ENCODE measurements at regions not wholly inside any gene's neighbourhood (a gene's known extent, or its start where the extent isn't known, plus 50 kb on each side); places are given as distances from the start of the nearest gene placed in this dataset.

DNA sequence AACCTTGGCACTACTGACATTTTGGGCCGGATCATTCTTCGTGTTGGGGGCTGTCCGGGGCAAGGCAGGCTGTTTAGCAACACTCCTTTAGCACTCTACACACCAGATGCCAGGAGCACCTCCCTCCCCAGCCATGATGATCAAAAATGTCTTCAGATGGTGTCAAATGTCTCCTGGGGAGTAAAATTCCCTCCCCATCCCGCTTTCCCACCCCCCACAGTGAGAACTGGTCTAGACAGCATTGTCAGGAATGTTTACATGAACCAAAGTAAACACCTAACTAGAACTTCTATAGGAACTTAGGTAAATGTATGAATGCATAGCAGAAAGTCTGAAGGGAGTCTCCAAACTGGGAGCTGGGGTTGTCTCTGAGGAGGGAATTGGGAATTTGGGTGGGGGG lies 70.0 kb upstream of the TOP1 start:
- no peak for DNase-seq (ENCODE audit: low spot score)

DNA sequence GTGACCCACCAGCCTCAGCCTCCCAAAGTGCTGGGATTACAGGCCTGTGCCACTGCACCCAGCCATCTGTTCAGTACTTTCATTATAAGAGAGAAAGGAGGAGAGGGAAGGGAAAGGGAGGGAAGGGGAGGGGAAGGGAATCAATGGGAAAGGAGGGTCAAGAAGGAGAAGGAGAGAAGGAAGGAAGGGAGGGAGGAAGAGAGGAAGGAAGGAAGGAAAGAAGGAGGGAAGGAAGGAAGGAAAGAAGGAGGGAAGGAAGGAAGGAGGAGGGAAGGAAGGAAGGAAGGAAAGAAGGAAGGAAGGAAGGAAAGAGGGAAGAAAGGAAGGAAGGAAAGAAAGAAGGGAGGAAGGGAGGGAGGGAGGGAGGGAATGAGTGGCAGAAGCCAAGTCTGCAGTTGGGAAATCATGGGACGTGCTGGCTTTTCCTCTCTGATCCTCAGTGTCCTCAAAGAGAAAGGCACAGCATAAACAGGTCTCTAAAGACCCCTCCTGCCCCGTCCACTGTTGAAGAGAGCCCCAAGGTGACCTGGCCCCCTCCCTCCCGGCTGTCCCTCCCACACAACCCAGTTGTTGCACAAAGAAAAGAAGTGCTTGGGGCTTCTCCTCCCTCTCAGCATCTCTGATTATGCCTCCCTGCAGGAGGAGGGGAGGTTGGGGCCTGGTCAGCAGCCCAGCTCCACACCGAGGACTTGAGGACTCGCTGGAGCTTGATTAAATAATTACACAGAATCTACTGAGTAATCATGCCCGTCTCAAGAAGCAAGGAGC lies 69.1 kb upstream of the TOP1 start:
- no peak for DNase-seq (ENCODE audit: low spot score)

DNA sequence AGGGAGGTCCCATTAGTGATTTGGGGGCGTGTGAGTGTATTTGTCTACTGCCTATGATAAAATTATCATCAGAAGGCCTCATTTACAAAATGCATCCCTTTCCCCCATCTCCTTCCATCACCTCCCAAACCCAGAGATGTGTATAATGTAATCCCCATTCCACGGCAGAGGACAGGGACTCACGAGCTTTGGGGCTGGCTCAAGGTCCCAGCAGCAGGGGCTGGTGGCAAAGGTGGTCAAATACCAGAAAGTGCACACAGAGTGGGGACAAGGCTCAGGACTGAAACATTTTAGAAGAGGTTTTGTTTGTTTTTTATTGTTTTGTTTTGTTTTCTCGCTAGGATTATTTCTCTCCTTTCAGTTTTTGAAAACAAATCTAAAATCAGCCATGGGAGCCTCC lies 68.5 kb upstream of the TOP1 start:
- no peak for DNase-seq (ENCODE audit: low spot score)

GRCh38 chr20:40960521-40960956 lies 68.1 kb upstream of the TOP1 start:
- DNase-seq (ENCODE audit: low spot score) = no peak

- DNase-seq (ENCODE audit: low spot score) = no peak
These were observed 67.4 kb upstream of the TOP1 start for GRCh38 chr20:40961176-40961575.

DNA sequence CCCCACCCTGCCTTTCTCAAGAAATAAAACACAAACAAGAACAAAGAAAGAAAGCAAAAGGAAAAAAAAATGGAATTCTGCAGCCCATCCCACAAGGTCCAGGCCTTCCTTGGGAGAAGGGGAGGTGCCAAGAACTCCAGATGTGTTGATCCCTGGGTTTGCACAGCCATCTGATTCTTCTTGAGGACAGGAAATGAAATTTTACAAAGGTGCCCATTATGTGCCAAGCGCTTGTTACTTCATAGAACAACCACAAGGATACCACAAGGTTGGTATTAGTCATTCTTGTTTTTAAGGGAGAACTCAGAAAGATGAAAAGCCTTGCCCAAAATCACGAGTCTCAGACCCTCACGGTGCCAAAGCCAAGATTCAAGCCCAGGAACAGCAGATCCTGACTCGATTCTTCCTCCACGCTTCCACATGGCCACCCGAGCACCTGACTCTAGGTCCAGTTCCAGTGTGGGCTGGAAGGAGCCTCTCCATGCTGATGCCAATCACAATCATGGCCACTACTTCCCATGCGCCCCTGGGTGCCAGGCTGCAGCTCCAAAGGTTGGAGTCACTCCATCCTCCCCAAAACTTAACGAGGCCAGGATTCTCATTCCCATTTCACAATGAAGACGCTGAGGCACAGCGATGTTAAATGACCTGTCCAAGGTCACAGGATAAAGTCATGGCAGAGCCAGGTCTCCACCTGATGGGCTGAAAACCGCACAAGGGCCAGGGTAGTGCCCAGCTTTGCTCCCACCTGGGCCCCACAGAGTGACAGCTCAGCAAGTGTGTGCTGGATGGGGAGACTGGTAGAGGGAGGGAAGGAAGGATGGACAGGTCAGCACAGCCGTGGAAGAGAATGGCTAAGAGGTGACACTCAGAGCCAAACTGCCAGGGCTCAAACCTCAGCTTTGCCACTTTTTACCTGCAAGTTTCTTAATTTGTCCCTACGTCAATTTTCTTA lies 66.7 kb upstream of the TOP1 start:
- peak; percentile 80 for DNase-seq (ENCODE audit: low spot score)

- DNase-seq (ENCODE audit: low spot score) = peak; percentile 65
These were observed 65.7 kb upstream of the TOP1 start for GRCh38 chr20:40962733-40963504.

DNA sequence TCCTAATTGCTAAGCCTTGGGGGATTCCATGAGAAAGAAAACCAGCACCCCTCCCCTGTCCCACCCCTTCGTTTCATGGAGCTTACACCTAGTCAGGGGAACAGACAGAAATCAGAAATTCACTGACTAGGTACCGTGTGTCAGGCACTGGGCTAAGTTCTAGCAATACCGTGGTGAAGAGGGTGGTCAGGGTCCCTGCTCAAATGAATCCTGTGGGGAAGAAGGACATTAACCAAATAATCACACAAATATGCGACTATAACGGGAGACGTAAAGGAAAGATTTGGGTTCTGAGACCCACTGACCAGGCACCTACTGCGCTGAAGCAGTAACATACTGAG lies 65.1 kb upstream of the TOP1 start:
- no peak for DNase-seq (ENCODE audit: low spot score)

DNA sequence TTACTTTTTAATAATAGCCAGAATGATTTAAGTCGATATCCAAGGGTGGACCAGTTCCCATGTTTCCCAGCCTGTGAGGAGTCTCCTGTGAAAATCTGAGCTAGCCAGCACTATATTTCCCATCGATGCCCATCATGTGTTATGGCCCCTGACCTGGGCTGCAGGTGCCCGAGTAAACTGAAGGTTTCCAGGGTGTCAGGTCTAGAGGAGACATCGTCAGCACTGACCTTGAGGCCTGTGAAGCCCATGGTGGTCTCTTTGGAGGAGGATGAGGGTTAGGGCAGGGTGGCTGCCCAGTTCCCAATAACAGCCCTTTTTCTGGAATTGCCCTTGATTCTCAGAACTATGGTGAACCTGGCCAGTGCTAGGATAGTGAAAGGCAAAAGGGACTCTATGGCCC lies 63.0 kb upstream of the TOP1 start:
- DNase-seq (ENCODE audit: low spot score) = no peak

DNA sequence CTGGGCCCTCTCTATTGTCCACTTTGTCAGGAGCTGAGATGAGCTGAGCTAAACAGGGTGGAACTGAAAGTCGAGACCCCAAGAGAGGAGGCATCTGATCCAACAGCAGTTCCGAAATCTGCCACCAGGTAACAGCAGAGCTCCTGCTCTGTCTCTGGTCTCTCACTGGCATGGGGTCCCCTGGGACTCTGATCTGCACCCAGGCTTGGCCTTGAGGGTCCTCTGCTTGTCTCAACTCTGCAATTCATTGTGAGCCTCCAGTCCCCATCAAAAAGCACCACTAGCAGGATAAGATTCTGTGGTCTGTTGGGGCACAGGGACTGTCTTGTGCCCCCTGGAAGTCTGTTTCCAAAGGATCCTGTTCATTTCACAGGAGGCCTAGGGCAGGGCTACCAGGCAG lies 62.5 kb upstream of the TOP1 start:
- no peak for DNase-seq (ENCODE audit: low spot score)

DNA sequence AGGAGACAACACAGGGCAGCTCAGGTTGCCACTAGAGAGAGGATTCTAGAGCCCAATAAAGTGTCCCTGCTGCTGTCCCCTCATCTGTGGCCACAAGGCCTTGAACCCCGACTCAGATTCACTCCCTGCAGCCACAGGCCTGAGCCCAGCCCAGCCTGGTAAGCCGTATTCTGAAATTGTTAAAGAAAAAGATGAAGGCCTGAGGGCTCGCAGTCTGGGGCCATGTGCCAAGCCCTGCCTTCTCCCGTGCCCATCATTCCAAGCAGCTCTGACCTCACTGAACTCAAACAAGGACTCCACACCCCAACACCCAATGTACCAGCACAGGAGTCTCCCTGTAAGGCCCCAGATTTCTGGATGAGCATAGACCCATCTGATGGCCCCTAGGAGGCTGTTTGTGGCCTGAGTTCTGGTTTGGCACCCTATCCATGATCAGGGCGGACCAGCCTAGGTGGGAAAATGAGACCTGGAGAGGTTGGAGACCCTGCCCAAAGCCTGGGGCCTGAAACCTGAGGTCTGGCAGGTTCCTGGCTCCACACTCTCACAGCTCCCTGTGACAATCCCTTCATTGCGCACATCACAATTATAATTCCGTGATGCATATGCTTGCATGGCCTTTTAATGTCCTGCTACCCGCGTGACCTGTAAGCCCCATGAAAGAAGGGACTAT lies 62.0 kb upstream of the TOP1 start:
- no peak for DNase-seq (ENCODE audit: low spot score)

DNA sequence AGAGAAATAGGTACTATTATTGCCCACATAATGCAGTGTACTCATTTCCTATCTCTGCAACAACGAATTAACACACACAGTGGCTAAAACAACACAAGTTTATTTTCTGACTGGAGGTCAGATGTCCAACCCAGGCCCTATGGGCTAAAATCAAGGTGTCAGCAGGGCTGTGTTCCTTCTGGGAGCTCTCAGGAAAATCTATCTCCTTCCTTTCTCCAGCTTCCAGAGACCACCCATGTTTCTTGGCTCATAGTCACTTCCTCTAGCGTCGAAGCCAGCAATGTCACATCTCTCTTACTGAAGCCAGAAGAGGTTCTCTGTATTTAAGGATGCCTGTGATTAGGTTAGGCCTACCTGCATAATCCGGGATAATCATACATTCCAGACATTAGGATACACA lies 60.9 kb upstream of the TOP1 start:
- no peak for DNase-seq (ENCODE audit: low spot score)

- DNase-seq (ENCODE audit: low spot score) = peak; percentile 54
These were observed 59.6 kb upstream of the TOP1 start for GRCh38 chr20:40968816-40969562.

GRCh38 chr20:40970218-40970617 lies 58.4 kb upstream of the TOP1 start:
- DNase-seq (ENCODE audit: low spot score) = no peak

- DNase-seq (ENCODE audit: low spot score) = no peak
These were observed 51.4 kb upstream of the TOP1 start for GRCh38 chr20:40977218-40977617.

- DNase-seq (ENCODE audit: low spot score) = no peak
These were observed 49.9 kb upstream of the TOP1 start for GRCh38 chr20:40978761-40979160.
